NB4 (cell line): ENCODE measurements at regions not wholly inside any gene's neighbourhood (a gene's known extent, or its start where the extent isn't known, plus 50 kb on each side); places are given as distances from the start of the nearest gene placed in this dataset.

Experiments used
- DNase-seq: peaks from one replicate; pipeline ENCODE4 v3.0.0; 2010; ENCODE audit warnings: low read depth
- H3K4me3 ChIP-seq: one replicate; pipeline ENCODE4 v1.5.1; 2011; ENCODE audit warnings: mild to moderate bottlenecking, low read depth, low read length, moderate library complexity
- MYC ChIP-seq: IDR thresholded peaks from 2 replicates; pipeline ENCODE4 v1.6.1; 2011; ENCODE audit warnings: low read depth, low read length
- POLR2A ChIP-seq: IDR thresholded peaks from 2 replicates; pipeline ENCODE4 v1.6.1; 2011; ENCODE audit warnings: mild to moderate bottlenecking; ENCODE audit not compliant: insufficient read length; ENCODE audit errors: extremely low read depth
- TF ChIP-seq, protein P1 (sequence below): IDR thresholded peaks from 2 replicates; pipeline ENCODE4 v1.6.1; 2011; ENCODE audit warnings: low read depth, low read length
- TF ChIP-seq, protein P2 (sequence below): IDR thresholded peaks from one replicate; pipeline ENCODE4 v1.5.1; 2012; ENCODE audit warnings: low read depth, low read length

DNA sequence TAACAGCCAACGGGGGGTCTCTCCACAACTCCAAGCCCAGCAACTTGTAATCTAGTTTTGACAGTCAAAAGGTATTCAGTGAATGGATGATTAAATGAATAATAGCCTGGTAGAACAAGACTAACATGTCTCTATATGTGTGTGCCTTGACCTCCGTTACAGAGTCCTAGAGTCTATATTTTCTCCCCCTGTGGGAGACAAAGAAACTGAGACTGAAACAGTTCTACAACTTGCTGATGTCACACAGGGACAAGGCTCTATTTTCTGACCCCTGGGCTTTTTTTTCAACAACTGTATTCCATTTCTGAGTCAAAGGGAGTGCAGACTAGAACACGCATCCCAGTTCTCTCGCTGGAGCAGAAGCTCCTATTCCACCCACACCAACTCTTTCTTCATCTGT is 223.6 kb upstream of the AGAP1 start:
- TF ChIP-seq, protein P1, sequence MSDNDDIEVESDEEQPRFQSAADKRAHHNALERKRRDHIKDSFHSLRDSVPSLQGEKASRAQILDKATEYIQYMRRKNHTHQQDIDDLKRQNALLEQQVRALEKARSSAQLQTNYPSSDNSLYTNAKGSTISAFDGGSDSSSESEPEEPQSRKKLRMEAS = no peak
- H3K4me3 ChIP-seq = no peak overlapping the region
- DNase-seq = no peak

- H3K4me3 ChIP-seq = no peak overlapping the region
- peak; percentile 87 for DNase-seq
- no peak for TF ChIP-seq POLR2A
- TF ChIP-seq MYC = peak; percentile 47; the same call in 1 of the 2 replicates
- TF ChIP-seq, protein P1 = 0 out of 2 replicates have a peak, but pooled peaks have one; percentile 25
Measured at GRCh38 chr2:235270956-235271355, 222.9 kb upstream of the AGAP1 start.

GRCh38 chr2:235271936-235272335 is 221.9 kb upstream of the AGAP1 start:
- H3K4me3 ChIP-seq = no peak overlapping the region
- DNase-seq = no peak
- TF ChIP-seq, protein P1 = no peak
- TF ChIP-seq MYC (no peak), POLR2A (no peak)
- TF ChIP-seq, protein P2, sequence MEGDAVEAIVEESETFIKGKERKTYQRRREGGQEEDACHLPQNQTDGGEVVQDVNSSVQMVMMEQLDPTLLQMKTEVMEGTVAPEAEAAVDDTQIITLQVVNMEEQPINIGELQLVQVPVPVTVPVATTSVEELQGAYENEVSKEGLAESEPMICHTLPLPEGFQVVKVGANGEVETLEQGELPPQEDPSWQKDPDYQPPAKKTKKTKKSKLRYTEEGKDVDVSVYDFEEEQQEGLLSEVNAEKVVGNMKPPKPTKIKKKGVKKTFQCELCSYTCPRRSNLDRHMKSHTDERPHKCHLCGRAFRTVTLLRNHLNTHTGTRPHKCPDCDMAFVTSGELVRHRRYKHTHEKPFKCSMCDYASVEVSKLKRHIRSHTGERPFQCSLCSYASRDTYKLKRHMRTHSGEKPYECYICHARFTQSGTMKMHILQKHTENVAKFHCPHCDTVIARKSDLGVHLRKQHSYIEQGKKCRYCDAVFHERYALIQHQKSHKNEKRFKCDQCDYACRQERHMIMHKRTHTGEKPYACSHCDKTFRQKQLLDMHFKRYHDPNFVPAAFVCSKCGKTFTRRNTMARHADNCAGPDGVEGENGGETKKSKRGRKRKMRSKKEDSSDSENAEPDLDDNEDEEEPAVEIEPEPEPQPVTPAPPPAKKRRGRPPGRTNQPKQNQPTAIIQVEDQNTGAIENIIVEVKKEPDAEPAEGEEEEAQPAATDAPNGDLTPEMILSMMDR = no peak

DNA sequence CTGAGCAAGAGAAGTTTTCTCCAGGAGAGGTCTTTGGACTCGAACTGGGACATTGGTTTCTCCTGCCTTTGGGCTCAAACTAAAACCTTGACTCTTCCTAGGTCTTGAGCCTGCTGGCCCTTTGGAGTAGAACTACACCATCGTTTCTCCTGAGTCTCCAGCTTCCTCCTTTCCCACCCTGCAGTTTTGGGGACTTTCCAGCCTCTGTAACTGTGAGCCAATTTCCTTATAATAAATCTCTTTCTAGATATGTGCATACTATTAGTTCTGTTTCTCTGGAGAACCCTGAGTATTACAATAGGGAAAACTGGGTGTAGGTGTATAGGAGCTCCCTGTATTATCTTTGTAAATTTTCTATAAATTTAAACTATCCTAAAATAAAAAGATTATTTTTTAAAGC is 219.8 kb upstream of the AGAP1 start:
- no peak for DNase-seq
- TF ChIP-seq POLR2A (no peak), MYC (no peak)
- TF ChIP-seq, protein P1 = no peak
- TF ChIP-seq, protein P2 = no peak
- H3K4me3 ChIP-seq = no peak overlapping the region

DNA sequence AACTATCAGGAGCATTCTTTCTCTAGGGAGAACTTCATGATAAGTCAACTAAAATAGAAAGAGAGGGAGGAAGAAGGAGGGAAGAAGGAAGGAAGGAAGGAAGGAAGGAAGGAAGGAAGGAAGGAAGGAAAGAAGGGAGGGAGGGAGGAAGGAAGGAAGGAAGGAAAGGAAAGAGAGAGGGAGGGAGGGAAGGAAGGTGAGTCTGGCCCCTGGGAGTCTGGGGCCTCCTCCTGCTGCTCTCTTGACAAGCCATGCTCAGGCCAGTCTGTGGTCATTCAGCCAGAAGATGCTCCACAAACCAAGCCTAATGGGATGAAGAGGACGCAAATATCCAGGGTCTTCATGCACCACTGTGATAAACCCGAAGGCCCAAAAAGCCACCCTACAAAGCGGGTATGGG is 216.4 kb upstream of the AGAP1 start:
- H3K4me3 ChIP-seq = no peak overlapping the region
- DNase-seq = no peak
- TF ChIP-seq POLR2A = no peak
- TF ChIP-seq, protein P2 = no peak
- no peak for TF ChIP-seq MYC

- H3K4me3 ChIP-seq = no peak overlapping the region
- DNase-seq = no peak
- TF ChIP-seq, protein P2 = no peak
- TF ChIP-seq MYC = no peak
- TF ChIP-seq POLR2A = no peak
- TF ChIP-seq, protein P1 = no peak
Measured at GRCh38 chr2:235278771-235279355, 215.0 kb upstream of the AGAP1 start.

DNA sequence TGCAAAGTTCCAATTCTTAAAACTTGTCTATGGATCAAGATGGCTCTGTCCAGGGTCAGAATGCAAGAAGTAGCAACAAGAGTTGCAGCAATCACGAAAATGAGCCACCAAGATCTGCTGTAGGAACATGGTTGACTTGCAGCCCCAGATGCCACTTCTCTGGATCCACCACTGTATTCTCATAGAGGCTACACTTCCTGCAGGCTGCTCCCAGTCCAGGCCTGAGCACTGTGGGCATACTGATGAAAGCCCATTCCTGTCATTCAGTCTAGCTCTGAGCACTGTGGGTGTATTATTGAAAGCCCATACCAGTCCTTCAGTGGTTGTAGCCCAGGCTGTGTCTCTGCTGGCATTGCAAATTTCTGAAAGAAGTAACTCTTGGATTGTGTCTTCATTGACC is 213.9 kb upstream of the AGAP1 start:
- TF ChIP-seq, protein P2 = no peak
- no peak for TF ChIP-seq POLR2A
- TF ChIP-seq MYC = no peak
- TF ChIP-seq, protein P1 = no peak
- DNase-seq = no peak
- H3K4me3 ChIP-seq = no peak overlapping the region
